Suprapubic skin (tissue), 3 donors: ENCODE measurements at regions not wholly inside any gene's neighbourhood (a gene's known extent, or its start where the extent isn't known, plus 50 kb on each side); places are given as distances from the start of the nearest gene placed in this dataset.

Experiments used
- CTCF ChIP-seq, 2 donors: fragments of 200-600 bp in 1 of 2; fragments of 450-650 bp in 1 of 2; sonication (generic) in 1 of 2; IDR thresholded peaks; one replicate each; pipeline ENCODE4 v1.5.1; 2016 to 2019; ENCODE audit warnings: antibody characterized with exemption in 2 of 2, mild to moderate bottlenecking in 1 of 2, moderate library complexity in 1 of 2
- EP300 ChIP-seq: sonication (generic); formaldehyde crosslinking; IDR thresholded peaks from one replicate; pipeline ENCODE4 v1.6.1; 2017; ENCODE audit warnings: antibody characterized with exemption

GRCh38 chr15:25067725-25068309, 113.0 kb downstream of the SNRPN start:
- TF ChIP-seq CTCF (IDR thresholded peaks at IDR 0.05) (no peak), EP300 (no peak)
